ENCODE measurements at regions not wholly inside any gene's neighbourhood (a gene's known extent, or its start where the extent isn't known, plus 50 kb on each side); places are given as distances from the start of the nearest gene placed in this dataset.

- no peak for DNase-seq
Measured at GRCh38 chr21:33157303-33157702, 72.4 kb upstream of the IFNAR2 start.

GRCh38 chr21:33158654-33159053 is 71.1 kb upstream of the IFNAR2 start:
- DNase-seq, result no peak

GRCh38 chr21:33162436-33162951 is 67.2 kb upstream of the IFNAR2 start:
- no peak for DNase-seq

- DNase-seq, result no peak
Measured at GRCh38 chr21:33168886-33169285, 60.9 kb upstream of the IFNAR2 start.

GRCh38 chr21:33169359-33169758 is 60.4 kb upstream of the IFNAR2 start:
- DNase-seq, result no peak

- DNase-seq, result no peak
Measured at GRCh38 chr21:33171616-33172169, 58.0 kb upstream of the IFNAR2 start.

- DNase-seq, result no peak
Measured at GRCh38 chr21:33174756-33175155, 55.0 kb upstream of the IFNAR2 start.
